GM18520 (cell line): ENCODE measurements at regions not wholly inside any gene's neighbourhood (a gene's known extent, or its start where the extent isn't known, plus 50 kb on each side); places are given as distances from the start of the nearest gene placed in this dataset.

Experiments
- ATAC-seq: cut with Tn5 transposase; IDR thresholded peaks from one replicate; pipeline ENCODE4 v1.9.1; 2021; ENCODE audit not compliant: unreplicated experiment

GRCh38 chr16:86134802-86135461, 236.0 kb downstream of the IRF8 start:
- no peak for ATAC-seq

GRCh38 chr16:86137359-86137758, 238.4 kb downstream of the IRF8 start:
- no peak for ATAC-seq

DNA sequence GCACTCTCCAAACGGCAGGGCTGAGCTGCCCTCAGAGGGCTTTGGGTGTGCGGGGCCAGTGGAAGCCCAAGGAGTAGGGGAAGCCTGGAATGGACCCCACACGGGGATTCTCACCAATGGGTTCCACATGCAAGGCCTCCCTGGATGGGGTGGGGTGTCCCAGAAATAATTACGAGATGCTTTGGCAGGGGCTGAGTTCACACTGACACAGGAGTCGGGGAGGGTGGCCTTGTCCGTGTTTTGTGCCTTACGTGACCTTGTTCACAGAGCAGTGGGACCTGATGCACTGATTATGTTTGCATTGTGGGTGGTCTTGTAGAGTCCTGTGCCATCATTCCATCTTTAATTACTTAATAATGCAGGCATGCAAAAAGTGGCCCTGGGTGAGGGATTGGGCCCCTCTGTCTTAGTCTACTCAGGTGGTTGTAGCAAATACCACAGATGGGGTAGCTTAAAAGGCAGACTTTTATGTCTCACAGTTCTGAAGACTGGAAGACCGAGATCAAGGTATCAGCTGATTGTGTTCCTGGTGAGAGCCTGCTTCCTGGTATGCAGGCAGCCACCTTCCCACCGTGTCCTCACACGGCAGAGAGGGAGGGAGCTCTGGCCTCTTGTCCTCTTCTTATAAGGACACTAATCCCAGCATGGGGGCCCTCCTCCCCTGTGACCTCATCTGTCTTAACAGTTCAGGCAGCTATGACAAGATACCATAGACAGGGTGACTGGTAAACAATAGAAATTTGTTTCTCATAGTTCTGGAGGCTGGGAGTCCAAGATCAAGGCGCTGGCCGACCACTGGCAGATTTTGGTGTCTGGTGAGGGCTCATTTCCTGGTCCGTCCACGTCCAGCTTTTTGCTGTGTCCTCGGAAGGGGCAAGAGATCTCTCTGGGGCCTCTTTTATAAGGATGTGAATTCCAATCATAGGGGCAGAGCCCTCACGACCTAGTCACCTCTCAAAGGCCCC, 239.4 kb downstream of the IRF8 start:
- no peak for ATAC-seq

- ATAC-seq: no peak
Observed at GRCh38 chr16:86142801-86143236, 243.9 kb downstream of the IRF8 start.

GRCh38 chr16:86143666-86144065, 244.7 kb downstream of the IRF8 start:
- no peak for ATAC-seq

DNA sequence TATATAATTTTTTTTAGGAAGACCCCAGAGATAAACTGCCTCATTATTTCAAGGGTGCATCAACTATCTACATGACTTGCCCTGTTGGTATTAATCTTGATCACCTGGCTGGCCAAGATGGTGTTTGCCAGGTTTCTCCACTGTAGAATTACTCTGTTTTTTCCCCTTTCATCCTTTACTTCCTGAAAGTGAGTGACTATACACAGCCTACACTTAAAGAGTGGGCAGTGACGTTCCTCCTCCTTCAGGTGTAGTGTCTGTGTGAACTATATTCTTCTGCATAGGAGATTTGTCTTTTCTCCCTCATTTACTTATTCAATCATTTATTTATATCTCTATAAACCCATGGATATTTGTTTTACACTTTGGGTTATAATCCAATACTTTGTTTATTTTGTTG, 246.7 kb downstream of the IRF8 start:
- ATAC-seq: no peak

GRCh38 chr16:86150641-86151238, 251.8 kb downstream of the IRF8 start:
- no peak for ATAC-seq

GRCh38 chr16:86151239-86151851, 252.4 kb downstream of the IRF8 start:
- ATAC-seq: no peak

- no peak for ATAC-seq
Observed at GRCh38 chr16:86156155-86156554, 257.2 kb downstream of the IRF8 start.

- ATAC-seq: no peak
Observed at GRCh38 chr16:86157616-86158247, 258.8 kb downstream of the IRF8 start.

GRCh38 chr16:86158688-86159360, 259.9 kb downstream of the IRF8 start:
- ATAC-seq: no peak

DNA sequence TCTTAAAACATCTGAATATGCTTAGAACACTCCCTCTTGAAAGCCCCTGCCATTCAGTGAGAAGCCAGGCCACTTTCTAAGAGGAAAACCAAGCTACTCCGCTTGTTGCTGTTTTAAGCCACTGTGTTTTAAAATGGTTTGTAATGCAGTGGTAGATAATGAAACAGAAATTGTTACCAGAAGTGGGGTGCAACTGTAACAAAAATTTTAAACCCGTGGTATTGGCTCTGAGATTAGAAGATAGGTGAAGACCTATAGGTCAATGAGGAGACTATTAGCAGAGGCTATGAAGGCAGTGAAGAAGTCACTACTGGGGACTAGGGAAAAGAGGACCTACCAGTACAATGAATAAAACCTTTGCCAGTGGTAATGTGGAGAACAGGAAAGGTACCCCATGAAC, 266.5 kb downstream of the IRF8 start:
- no peak for ATAC-seq

DNA sequence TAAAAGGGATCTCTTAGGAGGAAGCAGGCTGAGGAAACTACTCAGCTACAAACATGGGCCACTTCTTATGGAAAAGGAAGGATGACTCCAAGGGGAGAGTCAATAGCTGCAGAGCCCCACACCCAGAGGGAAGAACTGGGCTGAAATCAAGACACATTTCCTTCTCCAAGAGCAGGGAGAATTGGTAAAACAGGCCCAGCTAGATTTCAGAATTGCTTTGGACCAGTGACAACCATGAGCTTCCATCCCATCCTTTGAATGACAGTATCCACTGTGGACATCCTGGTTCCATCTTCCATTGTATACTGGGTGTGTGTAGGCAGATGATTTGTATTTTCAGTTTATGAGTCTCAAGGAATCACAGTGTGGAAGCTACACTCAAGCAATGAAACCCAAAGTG, 267.5 kb downstream of the IRF8 start:
- ATAC-seq: no peak

DNA sequence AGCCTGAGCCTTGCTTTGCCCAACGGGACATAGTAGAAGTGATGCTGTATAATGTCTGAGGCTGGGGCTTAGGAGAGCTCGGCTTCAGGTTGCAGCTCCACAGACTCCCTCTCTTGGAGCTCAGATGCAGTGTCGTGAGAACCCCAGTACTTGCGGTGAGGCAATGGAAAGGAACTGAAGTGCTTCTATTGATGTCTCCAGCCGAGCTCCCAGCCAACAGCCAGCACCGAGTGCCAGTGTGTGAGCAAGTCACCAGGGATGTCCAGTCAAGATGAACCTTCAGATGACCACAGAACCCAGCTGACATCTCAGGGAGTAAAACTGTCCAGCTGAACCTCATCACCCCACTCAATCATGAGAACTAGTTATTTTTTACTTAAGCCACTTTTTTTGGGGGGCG, 268.1 kb downstream of the IRF8 start:
- no peak for ATAC-seq

- ATAC-seq: no peak
Observed at GRCh38 chr16:86170720-86171119, 271.8 kb downstream of the IRF8 start.

DNA sequence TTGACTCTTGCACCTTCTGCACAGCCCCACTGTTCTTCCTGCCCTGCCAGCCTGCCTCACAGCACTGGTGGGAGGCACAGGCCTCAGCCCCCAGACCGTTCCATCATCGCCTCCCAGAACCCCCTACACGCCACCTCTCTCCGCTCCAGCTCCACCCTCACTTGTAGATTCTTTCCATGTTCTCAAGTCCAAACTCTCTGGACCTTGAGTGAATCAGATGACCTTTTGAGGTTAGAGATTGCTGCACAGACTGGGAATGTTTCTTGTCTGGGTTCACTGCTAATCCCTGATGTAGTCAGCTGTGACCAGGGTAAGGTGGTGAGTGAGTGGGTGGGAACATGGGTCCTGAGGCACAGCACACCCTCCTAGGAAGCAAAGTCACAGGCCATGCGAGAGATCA, 272.4 kb downstream of the IRF8 start:
- no peak for ATAC-seq

GRCh38 chr16:86175816-86176215, 276.9 kb downstream of the IRF8 start:
- ATAC-seq: no peak

GRCh38 chr16:86176462-86176861, 277.5 kb downstream of the IRF8 start:
- ATAC-seq: no peak

GRCh38 chr16:86180244-86180643, 281.3 kb downstream of the IRF8 start:
- no peak for ATAC-seq

DNA sequence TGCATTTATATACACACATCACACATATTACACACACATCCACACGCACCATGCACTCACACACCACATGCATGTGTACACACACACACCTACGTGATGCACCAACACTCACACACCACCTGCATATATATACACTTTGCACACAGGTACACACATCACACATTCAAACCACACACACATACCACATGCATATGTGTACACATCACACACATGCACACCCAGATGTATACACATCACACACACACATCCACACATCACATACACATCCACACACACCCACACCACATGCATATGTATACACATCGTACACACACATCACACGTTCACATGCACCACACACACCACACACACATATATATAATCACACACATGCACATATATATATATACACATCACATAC, 281.8 kb downstream of the IRF8 start:
- no peak for ATAC-seq
